ENCODE measurements at regions not wholly inside any gene's neighbourhood (a gene's known extent, or its start where the extent isn't known, plus 50 kb on each side); places are given as distances from the start of the nearest gene placed in this dataset.

DNA sequence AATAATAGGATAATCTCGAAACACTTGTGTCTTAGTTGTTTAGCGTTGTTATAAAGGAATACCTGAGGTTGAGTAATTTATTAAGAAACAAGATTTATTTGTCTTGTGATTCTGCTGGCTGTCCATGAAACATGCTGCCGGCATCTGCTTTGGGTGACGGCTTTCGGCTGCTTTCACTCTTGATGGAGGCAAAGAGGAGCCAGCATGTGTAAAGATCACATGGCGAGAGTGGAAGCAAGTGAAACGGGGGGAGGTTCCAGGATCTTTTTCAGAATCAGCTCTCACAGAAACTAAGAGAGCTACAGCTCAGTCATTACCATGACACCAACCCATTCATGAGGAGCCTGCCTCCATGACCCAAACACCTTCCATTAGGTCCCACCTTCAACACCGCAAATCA lies 402.8 kb downstream of the CDC14C start:
- no peak overlapping the region for H3K4me3 ChIP-seq (ENCODE audit: low read length)
- H3K4me1 ChIP-seq (ENCODE audit: control insufficient read depth, insufficient read depth, low read length): no peaks in the 10 kb centered on the region
- no peaks in the 10 kb centered on the region for H3K9me3 ChIP-seq (ENCODE audit: control insufficient read depth, low read length)
- 95 to 100% methylated on average over 2 to 8 of the region's 8 CpGs for WGBS, 2 experiments (ENCODE audit: insufficient coverage in 1 of 2, insufficient read length in 1 of 2)
- Mint-ChIP-seq H3K9me3 (no peaks in the 10 kb centered on the region), H3K27me3 (ENCODE audit: insufficient read depth) (no peaks in the 10 kb centered on the region), H3K4me1 (peaks cover 11% of the 10 kb centered on the region), H3K36me3 (ENCODE audit: low read depth) (no peaks in the 10 kb centered on the region), H3K4me3 (no peak overlapping the region), H3K27ac (no peak overlapping the region)
- no peak overlapping the region for H3K27ac ChIP-seq (ENCODE audit: low read depth, low read length)
- H3K36me3 ChIP-seq (ENCODE audit: control insufficient read depth, insufficient read depth, low read length): no peaks in the 10 kb centered on the region
- no peak overlapping the region for H3K9ac ChIP-seq (ENCODE audit: extremely low read depth, low read length, poor library complexity, severe bottlenecking)
- no peaks in the 10 kb centered on the region for H3K27me3 ChIP-seq (ENCODE audit: control insufficient read depth, insufficient read depth, low read length, poor library complexity, severe bottlenecking)
- TF ChIP-seq, protein P1, sequence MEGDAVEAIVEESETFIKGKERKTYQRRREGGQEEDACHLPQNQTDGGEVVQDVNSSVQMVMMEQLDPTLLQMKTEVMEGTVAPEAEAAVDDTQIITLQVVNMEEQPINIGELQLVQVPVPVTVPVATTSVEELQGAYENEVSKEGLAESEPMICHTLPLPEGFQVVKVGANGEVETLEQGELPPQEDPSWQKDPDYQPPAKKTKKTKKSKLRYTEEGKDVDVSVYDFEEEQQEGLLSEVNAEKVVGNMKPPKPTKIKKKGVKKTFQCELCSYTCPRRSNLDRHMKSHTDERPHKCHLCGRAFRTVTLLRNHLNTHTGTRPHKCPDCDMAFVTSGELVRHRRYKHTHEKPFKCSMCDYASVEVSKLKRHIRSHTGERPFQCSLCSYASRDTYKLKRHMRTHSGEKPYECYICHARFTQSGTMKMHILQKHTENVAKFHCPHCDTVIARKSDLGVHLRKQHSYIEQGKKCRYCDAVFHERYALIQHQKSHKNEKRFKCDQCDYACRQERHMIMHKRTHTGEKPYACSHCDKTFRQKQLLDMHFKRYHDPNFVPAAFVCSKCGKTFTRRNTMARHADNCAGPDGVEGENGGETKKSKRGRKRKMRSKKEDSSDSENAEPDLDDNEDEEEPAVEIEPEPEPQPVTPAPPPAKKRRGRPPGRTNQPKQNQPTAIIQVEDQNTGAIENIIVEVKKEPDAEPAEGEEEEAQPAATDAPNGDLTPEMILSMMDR (conservative IDR thresholded peaks at IDR 0.05): no peak
- DNase-seq: no peak

DNA sequence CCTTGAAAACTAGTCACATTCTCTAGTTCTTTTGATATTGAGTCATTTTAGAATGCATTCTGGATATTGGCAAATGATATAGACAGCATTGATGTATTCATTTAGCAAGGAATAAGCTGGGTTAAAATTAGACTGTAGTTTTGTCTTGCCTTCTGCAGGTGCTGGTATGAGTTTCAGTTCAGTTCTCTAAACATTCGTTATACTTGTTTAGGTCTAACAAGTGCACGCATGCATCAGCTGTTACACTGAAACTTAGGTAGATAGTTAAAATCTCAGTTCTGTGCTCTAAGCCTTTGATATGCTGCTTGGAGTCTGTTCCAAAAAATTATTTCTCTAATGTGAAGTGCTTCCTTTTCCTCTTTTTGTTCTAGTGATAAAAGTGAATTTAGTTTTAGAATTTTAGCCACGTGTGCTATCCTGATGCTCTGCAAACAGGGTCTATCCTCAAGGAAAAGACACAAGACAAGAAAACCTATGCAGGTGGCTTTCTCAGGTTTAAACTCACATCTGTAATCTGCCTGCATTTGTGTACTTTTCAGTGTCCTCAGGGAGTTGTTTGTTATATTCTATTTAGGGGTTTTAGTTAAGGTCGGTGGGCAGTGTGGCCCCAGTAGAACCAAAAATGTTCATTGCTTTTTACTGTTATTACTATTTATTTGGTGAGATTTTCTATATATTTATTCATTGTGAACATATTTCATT lies 409.0 kb downstream of the CDC14C start:
- Histone ChIP-seq H3K4me3 (ENCODE audit: low read length) (no peak overlapping the region), H3K9ac (ENCODE audit: extremely low read depth, low read length, poor library complexity, severe bottlenecking) (no peak overlapping the region), H3K36me3 (ENCODE audit: control insufficient read depth, insufficient read depth, low read length) (no peaks in the 10 kb centered on the region), H3K27me3 (ENCODE audit: control insufficient read depth, insufficient read depth, low read length, poor library complexity, severe bottlenecking) (no peaks in the 10 kb centered on the region), H3K4me1 (ENCODE audit: control insufficient read depth, insufficient read depth, low read length) (no peaks in the 10 kb centered on the region), H3K9me3 (ENCODE audit: control insufficient read depth, low read length) (no peaks in the 10 kb centered on the region), H3K27ac (ENCODE audit: low read depth, low read length) (no peak overlapping the region)
- Mint-ChIP-seq H3K4me3 (no peak overlapping the region), H3K9me3 (no peaks in the 10 kb centered on the region), H3K4me1 (no peaks in the 10 kb centered on the region), H3K36me3 (ENCODE audit: low read depth) (no peaks in the 10 kb centered on the region), H3K27ac (no peak overlapping the region), H3K27me3 (ENCODE audit: insufficient read depth) (no peaks in the 10 kb centered on the region)
- TF ChIP-seq, protein P1 (conservative IDR thresholded peaks at IDR 0.05): no peak
- DNase-seq: no peak
- WGBS, 2 experiments (ENCODE audit: insufficient coverage in 1 of 2, insufficient read length in 1 of 2): 88 to 100% methylated on average over 2 to 4 of the region's 4 CpGs

DNA sequence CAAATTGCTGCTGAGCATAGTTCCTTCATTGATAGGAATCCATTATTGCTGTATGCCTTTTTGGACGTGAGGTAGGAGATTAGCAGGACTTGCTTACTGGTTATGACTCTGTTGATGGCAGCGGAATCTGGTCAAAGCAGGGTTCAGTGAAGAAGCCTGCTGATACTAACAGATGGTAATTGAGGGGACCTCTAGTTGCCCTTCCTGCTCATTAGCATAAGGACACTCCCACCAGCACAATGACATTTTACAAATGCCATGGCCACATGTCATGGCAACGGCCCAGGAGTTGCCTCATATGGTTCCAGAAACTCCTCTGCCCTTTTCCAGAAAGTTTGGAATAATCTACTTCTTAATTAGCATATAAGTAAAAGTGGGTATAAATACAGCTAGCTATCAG lies 417.5 kb downstream of the CDC14C start:
- Histone ChIP-seq H3K4me1 (ENCODE audit: control insufficient read depth, insufficient read depth, low read length) (no peaks in the 10 kb centered on the region), H3K9me3 (ENCODE audit: control insufficient read depth, low read length) (peaks cover 9% of the 10 kb centered on the region), H3K36me3 (ENCODE audit: control insufficient read depth, insufficient read depth, low read length) (no peaks in the 10 kb centered on the region), H3K9ac (ENCODE audit: extremely low read depth, low read length, poor library complexity, severe bottlenecking) (no peak overlapping the region), H3K27ac (ENCODE audit: low read depth, low read length) (no peak overlapping the region), H3K4me3 (ENCODE audit: low read length) (no peak overlapping the region), H3K27me3 (ENCODE audit: control insufficient read depth, insufficient read depth, low read length, poor library complexity, severe bottlenecking) (no peaks in the 10 kb centered on the region)
- no peak for DNase-seq
- no peaks in the 10 kb centered on the region for H3K27me3 Mint-ChIP-seq (ENCODE audit: insufficient read depth)
- H3K4me3 Mint-ChIP-seq: no peak overlapping the region
- H3K27ac Mint-ChIP-seq: no peak overlapping the region
- H3K9me3 Mint-ChIP-seq: peaks cover 8% of the 10 kb centered on the region
- TF ChIP-seq, protein P1 (conservative IDR thresholded peaks at IDR 0.05): no peak
- no peaks in the 10 kb centered on the region for H3K36me3 Mint-ChIP-seq (ENCODE audit: low read depth)
- no peaks in the 10 kb centered on the region for H3K4me1 Mint-ChIP-seq
- 96% methylated on average over 3 of the region's 3 CpGs; no CpG with 5 or more reads in 1 of the 2 experiments for WGBS, 2 experiments (ENCODE audit: insufficient coverage in 1 of 2, insufficient read length in 1 of 2)
